AML-193 (cell line): ENCODE measurements at regions not wholly inside any gene's neighbourhood (a gene's known extent, or its start where the extent isn't known, plus 50 kb on each side); places are given as distances from the start of the nearest gene placed in this dataset.
"Not testable (repeated sequence)": the region's sequence is repeated elsewhere in the genome, so short reads cannot be mapped to it uniquely, and the experiment has no call there.

Experiments
- DNase-seq, 2 experiments: peaks; one replicate each; lab custom pipeline; 2025; lab: John Stamatoyannopoulos, UW

DNA sequence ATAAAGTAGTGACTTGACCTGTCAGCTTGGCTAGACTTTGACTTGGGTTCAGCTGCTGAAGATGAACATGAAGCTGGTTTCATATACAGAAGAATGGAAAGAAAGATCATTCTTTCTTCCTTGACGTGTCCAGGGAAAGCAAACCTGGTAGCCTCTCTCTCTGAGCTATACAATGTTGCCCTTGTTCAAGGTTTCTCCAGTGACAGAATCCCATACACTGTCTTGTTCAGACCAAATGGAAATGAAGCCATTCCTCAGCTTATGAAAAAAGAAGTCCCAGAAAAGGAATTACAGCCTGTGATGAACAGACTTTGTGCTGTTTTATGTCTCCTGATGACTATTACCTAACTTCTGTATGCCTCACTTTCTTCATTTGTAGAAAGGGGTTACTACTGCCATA, 349.8 kb upstream of the KLF4 start:
- DNase-seq: no peak

DNA sequence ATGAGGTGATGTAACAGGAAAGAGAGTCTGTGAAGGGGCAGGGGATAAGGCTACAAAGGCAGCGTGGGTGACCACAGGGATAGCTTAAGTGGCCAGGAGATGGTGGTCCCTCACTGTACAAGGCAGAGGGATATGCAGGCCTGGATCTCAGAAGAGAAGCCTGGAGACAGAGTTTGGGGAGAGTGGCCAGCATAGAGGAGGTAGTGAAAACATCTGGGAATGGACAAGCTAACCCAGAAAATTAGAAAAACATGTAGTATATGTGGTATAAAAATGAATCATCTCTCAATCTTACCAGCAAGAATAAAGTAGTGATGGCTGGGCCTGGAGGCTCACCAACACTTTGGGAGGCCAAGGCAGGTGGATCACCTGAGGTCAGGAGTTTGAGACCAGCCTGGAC, 349.2 kb upstream of the KLF4 start:
- no peak for DNase-seq

DNA sequence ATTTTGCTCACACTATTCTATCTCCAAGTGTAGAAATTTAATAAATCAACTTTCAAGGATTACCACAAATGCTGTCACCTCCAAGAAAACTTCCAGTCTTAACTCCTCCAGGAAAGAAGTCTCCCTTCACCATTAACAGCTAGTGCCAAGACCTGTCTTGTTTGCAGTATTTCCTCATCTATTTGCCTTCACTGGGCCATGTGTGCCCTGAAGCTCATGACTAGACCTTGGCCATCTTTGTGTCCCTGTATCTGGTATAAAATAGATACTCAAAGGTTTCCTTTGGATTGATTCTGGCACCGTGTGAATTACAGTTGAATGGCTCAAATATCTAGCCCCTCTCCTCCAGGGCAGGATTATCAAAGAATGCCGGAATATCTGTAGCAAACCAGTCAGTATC, 346.7 kb upstream of the KLF4 start:
- no peak for DNase-seq

DNA sequence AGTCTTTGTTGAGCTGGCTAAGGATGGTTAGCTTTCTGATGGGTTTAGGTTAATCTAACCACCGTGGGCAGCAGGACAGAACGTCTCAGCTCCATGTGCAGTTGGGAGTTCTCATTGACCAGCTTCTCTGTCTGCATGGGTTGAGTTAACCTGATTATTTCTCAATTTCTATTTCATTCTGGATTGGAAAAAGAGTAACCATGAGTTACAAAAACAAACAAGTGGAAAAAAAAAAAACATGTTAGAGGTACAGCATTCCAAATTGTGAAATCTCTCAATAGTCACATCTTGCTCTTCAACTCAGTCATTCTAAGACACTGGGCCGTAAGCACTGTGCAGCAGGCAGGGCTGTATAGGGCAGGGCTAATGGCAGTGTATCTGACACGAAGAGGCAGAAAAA, 343.7 kb upstream of the KLF4 start:
- no peak for DNase-seq

DNA sequence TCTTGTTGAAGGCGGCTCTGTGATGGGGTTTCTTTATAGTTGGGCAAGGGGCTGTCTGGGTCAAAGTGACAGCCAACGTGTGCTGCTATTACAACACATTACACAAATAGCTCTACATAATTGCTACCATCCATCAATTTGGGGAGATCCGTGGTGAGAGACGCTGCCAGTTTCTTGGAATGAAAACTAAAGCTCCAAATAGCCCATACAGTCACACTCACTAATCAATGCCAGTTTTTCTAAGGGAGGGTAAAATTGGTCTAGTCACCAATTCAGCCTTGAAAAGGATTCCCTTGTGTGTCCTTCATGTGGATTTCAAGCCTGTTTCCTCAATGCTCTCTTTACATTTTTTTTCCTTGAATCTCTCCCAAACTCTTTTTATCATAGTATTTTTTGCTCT, 343.3 kb upstream of the KLF4 start:
- no peak for DNase-seq

DNA sequence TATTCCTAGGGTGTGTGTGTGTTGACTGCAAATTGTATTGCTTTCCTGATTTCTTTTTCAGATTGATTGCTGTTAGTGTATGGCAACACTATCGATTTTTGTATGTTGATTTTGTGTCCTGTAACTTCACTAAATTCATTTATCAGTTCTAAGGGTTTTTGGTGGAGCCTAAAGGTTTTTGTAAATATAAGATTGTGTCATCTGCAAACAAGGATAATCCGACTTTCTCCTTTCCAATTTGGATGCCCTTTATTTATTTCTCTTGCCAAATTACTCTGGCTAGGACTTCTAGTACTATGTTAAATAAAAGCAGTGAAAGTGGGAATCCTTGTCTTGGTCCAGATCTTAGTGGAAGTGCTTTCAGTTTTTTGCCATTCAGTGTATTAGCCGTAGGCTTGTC, 340.9 kb upstream of the KLF4 start:
- DNase-seq: no peak

DNA sequence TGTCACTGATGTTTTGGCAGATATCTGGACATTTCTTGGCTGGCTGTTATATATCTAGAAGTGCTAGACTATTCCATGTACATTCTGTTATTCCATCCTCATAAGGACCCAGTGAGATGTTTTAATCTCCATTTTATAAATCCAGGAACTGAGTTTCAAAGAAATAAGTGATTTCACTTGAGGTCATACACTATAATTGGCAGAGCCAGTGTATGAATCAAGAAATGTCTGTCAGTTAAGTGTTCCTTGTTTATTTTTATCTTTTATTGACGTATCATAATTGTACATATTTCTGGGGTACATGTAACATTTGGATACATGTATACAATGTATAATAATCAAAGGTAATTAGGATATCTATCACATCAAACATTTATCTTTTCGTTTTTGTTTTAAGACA, 338.3 kb upstream of the KLF4 start:
- no peak for DNase-seq

DNA sequence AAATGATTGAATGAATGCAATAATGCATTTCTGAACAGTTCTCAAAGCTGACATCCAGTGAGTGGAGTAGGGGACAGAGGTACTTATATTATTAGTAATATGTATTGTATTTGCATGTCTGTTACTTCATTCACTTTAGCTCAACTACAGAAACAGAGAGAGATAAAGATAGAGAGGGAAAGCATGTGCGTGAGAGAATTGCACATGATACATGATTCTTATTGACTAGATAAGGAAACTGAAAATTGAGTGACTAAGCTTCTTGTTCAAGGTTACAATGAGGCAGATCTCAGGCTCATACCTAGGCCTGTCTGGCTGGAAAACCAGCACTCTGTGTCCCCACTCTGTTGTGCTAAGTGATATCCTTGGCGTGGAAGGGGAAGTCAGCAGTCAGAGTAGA, 337.7 kb upstream of the KLF4 start:
- DNase-seq: no peak

DNA sequence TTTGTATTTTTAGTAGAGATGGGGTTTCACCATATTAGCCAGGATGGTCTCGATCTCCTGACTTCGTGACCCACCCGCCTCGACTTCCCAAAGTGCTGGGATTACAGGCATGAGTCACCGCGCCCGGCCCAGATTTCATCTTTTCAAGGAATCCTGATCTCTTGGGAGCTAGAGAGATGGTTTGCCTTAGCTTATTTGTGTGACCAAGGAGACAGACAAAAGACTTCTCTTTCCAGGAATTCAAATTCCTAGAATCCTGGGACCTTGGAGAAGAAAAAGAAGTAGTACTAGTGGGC, 337.1 kb upstream of the KLF4 start:
- DNase-seq: not testable (repeated sequence)

DNA sequence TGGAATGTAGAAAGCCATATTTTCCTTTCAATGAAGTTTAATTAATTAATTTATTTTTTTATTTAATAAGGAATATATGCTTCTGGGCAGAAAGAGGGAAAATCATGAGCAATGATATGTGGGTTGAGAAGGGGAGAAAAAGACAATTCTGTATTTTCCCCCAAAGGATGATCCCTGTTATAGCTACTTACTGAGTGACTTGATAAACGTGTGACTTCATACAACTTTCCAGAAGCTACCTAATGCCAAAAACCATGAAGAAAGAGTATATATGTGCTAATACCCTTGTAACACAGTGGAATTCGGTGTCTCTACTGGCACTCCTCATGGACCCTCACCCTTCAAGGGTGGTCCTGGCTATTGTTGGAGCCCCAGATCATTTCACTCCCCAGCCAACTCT, 335.0 kb upstream of the KLF4 start:
- DNase-seq: no peak

DNA sequence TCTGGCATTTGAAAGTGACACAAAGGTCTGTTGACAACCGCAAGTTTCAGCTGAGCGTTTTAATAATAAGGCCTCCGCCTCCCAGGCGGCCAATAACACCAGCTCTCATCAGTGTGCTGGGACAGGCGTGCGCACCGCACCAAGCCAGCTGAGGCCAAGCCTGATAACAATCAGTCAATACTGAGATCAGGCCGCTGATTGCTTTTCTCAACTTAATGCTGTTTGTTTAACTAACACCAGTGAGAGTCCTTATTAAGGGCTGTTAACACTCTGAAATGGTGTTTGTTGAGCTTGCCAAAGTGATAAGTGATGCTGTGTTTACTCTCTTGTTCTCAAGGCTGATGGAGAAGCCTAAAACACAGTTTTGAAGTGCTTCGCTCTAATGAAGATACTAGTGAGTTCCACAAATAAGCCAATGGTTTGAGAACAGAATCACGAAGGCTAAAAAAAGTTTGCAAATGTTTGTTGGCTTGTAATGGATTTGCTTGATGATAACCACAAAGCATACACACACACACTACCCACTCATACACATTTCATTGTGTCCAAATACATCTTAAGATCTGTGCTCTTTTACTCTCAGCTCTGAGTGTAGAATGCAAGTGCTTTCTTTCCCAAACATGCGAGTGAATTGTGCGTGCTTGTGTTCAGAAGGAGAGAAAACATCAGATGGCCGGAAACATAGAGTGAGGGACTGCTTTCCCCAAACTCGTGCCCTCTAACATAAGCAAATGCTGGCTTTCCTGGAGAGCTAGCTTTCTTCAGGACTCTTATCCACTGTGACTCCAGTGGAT, 330.4 kb upstream of the KLF4 start:
- no peak for DNase-seq

DNA sequence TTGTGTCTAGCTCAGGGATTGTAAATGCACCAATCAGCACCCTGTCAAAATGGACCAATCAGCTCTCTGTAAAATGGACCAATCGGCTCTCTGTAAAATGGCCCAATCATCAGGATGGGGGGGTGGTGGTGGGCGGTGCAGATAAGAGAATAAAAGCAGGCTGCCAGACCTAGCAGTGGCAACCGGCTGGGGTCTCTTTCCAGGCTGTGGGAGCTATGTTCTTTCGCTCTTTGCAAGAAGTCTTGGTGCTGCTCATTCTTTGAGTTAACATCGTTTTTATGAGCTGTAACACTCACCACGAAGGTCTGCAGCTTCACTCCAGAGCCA, 328.9 kb upstream of the KLF4 start:
- not testable (repeated sequence) for DNase-seq

DNA sequence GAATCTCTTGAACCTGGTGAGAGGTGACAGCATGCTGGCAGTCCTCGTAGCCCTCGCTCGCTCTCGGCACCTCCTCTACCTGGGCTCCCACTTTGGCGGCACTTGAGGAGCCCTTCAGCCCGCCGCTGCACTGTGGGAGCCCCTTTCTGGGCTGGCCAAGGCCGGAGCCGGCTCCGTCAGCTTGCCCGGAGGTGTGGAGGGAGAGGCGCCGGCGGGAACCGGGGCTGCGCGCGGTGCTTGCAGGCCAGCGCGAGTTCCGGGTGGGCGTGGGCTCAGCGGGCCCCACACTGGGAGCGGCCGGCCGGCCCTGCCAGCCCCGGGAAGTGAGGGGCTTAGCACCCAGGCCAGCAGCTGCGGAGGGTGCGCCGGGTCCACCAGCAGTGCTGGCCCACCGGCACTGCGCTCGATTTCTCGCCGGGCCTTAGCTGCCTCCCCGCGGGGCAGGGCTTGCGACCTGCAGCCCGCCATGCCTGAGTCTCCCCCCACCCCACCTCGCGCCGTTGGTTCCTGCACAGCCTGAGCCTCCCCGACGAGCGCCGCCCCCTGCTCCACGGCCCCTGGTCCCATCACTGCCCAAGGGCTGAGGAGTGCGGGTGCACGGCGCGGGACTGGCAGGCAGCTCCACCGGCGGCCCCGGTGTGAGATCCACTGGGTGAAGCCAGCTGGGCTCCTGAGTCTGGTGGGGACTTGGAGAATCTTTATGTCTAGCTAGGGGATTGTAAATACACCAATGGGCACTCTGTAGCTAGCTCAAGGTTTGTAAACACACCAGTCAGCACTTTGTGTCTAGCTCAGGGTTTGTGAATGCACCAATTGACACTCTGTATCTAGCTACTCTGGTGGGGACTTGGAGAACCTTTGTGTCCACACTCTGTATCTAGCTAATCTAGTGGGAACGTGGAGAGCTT, 328.3 kb upstream of the KLF4 start:
- DNase-seq: not testable (repeated sequence)

DNA sequence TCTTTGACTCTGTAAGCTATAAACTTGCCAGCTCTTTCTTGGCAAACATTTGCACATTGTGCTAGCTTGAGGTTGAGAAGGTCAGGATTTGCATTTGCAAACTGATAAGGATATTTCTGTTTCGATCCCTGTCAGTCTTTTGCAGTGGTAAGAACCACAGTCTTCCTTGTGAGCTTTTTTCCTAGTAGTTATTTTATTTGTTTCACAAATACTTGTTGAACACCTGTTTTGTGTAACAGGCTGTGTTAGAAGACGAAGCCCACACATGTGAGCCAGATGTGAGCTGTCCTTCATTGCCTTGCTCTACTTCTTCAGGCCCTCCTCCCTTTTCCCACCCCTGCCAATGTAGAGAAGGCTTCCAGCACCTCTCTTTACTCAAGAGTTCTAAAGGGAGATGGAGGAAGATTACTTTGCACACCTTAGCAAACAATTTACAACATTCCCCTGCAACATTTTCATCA, 327.0 kb upstream of the KLF4 start:
- no peak for DNase-seq

DNA sequence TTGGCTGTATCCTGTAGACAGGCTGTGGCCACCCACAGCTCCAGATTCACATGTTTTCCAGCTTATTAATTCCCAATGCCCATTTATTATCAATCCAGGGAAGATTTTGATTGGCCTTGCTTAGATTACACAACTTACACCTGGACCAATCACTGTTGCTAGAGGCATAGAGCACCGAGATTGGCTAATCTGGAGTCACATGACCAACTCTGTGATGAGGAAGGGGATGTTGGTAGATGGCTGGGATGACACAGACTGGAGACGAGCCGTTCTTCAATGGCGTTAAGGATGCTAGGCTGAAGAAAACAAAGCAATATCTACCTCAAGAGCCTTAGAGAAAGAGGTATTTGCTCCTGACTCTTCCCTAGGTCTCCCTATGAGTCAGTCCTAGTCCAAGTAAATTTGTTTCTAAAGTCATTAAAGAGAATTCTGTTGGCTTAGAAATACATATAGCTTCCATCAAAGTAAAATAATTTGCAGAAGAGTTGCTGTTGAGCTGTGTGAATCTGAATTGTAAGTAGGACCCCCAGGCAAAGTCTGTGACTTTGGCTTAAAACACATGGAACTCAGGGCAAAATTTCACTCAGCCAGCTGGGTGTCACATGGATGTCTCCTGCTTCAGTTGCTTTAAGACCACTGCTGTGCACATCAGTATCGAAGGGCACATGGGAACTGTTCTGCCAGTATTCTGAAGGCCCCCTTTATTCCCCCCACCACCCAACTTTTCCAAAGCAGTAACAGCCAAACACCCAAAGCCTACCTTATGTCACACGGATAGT, 326.4 kb upstream of the KLF4 start:
- DNase-seq: no peak

DNA sequence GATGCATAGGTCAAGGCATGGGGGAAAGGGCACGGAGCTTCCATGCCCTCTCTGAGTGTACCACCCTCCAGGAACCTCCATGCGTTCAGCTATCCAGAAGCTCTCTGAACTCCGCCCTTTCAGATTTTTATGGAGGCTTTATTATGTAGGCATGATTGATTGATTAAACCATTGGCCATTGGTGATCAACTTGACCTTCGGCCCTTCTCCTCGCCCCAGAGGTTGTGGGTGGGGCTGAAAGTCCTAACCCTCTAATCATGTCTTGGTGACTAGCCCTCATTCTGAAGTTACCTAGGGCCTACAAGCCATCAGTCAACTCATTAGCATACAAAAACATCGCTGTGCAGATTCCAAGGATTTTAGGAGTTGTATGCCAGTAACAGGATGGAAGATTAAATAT, 323.7 kb upstream of the KLF4 start:
- no peak for DNase-seq

DNA sequence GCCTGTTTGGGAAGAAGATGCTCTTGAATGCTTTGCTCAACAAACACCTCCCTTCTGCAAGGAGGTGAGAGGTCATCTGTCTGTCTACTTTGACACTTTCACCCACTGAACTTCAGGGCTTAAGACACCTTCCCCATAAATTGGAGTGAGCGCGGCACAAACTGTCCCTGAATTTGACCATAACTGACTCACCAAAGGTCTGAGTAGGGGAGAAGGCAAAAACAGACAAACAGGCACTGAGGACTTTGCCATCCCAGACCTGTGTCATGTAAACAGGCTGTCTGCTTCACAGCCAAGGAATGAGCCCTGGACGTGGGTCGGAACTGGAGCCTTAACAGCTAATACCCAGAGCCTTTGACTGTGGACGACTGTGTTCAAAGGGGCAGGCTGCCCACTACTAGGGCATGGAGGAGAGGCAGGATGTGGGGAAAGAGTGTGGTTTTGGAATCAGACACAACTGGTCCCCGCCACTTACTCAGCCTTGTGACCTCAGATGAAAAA, 320.9 kb upstream of the KLF4 start:
- DNase-seq: no peak

DNA sequence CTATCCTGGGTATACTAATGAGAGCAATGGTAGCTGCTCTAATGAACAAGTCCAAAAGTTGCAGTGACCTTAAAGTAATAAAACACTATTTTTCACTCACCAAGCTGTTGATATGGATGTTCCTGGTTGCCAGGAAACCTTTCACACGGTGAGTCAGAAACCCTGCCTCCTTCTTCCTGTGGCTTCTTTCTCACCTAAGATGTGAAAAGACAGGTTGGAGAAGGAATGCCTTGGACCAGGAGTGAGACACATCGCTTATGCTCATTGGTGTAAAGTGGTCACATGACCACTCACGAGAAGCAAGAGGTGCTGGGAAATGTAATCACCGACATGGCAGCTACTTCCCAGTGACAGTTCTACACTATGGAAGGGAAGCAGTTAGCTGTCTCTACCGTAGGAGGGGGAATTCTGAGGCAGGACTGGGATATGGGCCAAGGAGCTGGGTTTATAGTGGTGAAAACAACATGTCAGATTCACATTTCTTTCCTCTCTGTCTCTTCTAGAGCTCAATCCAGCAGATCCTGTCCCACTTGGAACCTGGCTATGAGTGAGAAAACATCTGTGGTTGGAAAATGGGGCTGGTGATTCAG, 320.4 kb upstream of the KLF4 start:
- no peak for DNase-seq

DNA sequence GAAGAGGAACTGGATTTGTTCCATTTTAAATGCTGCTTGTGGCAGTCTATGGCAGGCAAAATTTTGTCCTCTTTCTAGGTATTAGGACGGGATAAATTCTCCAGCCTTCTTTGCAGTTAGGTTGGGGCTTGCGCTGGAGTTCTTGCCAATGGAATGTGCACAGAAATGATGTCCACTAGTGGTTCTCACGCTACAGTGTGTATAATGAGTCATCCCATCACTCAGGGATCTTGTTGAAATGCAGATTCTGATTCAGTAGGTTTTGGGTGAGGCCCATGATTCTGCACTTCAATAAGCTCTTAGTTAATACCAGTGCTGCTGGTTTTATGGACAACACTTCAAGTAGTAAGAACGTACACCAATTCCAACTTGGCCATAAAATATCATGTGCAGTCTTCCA, 317.6 kb upstream of the KLF4 start:
- no peak for DNase-seq

DNA sequence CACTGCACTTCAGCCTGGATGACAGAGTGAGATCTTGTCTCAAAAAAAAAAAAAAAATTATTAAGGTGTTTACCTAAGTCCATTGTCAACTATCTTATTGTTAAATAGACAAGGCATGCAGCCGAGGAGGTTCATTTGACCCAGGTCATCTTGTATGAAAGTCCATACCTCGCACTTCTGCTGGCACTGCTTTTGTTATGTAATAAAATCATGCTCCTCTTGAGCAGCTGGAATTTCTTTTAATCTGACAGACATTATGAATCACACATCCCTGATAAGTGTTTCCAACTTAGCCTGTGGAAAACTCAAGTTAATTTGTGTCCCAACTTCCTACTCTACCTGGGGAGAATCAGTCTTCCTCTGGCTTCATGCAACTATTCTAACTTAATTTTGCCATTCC, 315.6 kb upstream of the KLF4 start:
- DNase-seq: no peak

DNA sequence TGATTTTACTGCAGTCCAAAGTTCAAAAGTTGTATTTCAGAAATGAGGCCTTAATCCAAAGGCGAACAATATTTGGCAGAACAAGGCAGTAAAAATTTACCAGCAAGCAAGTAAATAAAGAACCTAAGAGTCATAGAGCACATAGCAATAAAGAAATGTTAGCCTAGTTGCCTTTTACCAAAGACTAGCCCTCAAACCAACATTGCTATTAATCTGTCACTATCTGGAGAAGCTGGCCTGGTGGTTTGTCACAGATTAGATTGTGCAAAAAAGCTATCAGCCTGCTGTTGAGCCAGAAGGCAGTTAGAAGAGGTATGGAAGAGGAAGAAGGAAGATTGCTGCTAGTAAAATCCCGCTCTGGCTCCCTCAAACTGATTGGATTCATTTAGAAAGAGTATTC, 304.7 kb upstream of the KLF4 start:
- no peak for DNase-seq

DNA sequence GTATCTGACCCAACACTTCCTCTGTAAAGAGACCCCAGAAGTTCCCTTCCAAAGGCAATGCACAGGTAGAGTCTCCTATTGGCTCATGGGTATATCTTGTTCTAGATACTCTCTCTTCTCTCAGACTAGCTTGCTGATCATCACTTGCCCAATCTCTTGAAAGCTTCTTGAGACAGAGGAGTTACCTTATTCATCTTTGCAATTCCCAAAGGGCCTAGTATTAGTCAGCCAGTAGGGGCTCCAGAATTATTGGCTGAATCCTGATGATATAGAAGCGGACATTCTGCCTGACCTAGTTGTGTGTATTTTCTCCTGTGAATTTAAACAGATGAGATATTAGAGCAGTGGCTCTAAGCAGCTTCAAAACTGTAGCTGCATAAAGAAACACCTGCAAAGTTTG, 304.0 kb upstream of the KLF4 start:
- DNase-seq: no peak
